Naive thymus-derived CD4-positive, alpha-beta T cell (primary cell): ENCODE measurements at regions not wholly inside any gene's neighbourhood (a gene's known extent, or its start where the extent isn't known, plus 50 kb on each side); places are given as distances from the start of the nearest gene placed in this dataset.

Experiments used
- ATAC-seq: fragments of 150-1000 bp; cut with Tn5 transposase; 2 replicates; pipeline ENCODE4 v1.10.0; 2021; ENCODE audit warnings: mild to moderate bottlenecking, moderate library complexity
- CTCF ChIA-PET: fragments of 350-600 bp; sonication (Branson Sonifier 250); formaldehyde crosslinking; loops from one replicate; lab custom pipeline; 2021; ENCODE audit warnings: antibody characterized with exemption; lab: Charles Lee
- POLR2A ChIA-PET: fragments of 350-600 bp; sonication (Branson Sonifier 250); formaldehyde crosslinking; loops from one replicate; lab custom pipeline; 2021; ENCODE audit warnings: antibody characterized with exemption, inconsistent platforms; lab: Charles Lee
- DNase-seq, 9 donors: peaks; one replicate each; pipeline versions ENCODE4 v3.0.0 to v3.0.0-alpha.2; 2020 to 2022; ENCODE audit warnings: mixed read lengths in 1 of 9
- H3K27ac ChIP-seq: one replicate; pipeline ENCODE4 v1.7.0; 2013; ENCODE audit warnings: mild to moderate bottlenecking, low read depth, low read length, moderate library complexity
- H3K27me3 ChIP-seq, 2 donors: one replicate each; pipeline ENCODE4 v1.7.0; 2013; ENCODE audit warnings: low read length in 2 of 2, mild to moderate bottlenecking in 2 of 2, moderate library complexity in 2 of 2; ENCODE audit not compliant: control insufficient read depth in 2 of 2, insufficient read depth in 2 of 2
- H3K36me3 ChIP-seq, 3 experiments: 1 replicate in 2 of 3; 2 replicates in 1 of 3; pipeline ENCODE4 v1.7.0; 2013; ENCODE audit warnings: low read length in 3 of 3, mild to moderate bottlenecking in 3 of 3, moderate library complexity in 1 of 3; ENCODE audit not compliant: insufficient read depth in 3 of 3, control insufficient read depth in 2 of 3
- H3K4me1 ChIP-seq, 2 donors: one replicate each; pipeline ENCODE4 v1.7.0; 2013; ENCODE audit warnings: low read length in 2 of 2, mild to moderate bottlenecking in 2 of 2, moderate library complexity in 1 of 2; ENCODE audit not compliant: control insufficient read depth in 2 of 2, insufficient read depth in 2 of 2
- H3K4me3 ChIP-seq: 2 replicates; pipeline ENCODE4 v1.7.0; 2013; ENCODE audit warnings: mild to moderate bottlenecking, low read length
- H3K9me3 ChIP-seq, 3 experiments: 1 replicate in 2 of 3; 2 replicates in 1 of 3; pipeline ENCODE4 v1.7.0; 2013; ENCODE audit warnings: low read length in 3 of 3; ENCODE audit not compliant: control insufficient read depth in 2 of 3
- H3K27ac Mint-ChIP-seq, 9 donors: one replicate each; pipeline ENCODE4 v1.8.0; 2020 to 2022; ENCODE audit warnings: mixed read lengths in 9 of 9, mild to moderate bottlenecking in 8 of 9, moderate library complexity in 5 of 9, inconsistent platforms in 2 of 9
- H3K27me3 Mint-ChIP-seq, 5 donors: one replicate each; pipeline ENCODE4 v1.8.0; 2021 to 2022; ENCODE audit warnings: mixed read lengths in 5 of 5, mild to moderate bottlenecking in 1 of 5
- H3K36me3 Mint-ChIP-seq, 5 donors: one replicate each; pipeline ENCODE4 v1.8.0; 2020 to 2022; ENCODE audit warnings: mixed read lengths in 5 of 5, mild to moderate bottlenecking in 3 of 5, inconsistent platforms in 1 of 5
- H3K4me1 Mint-ChIP-seq, 7 donors: one replicate each; pipeline ENCODE4 v1.8.0; 2020 to 2022; ENCODE audit warnings: mixed read lengths in 7 of 7, mild to moderate bottlenecking in 3 of 7, inconsistent platforms in 1 of 7
- H3K4me3 Mint-ChIP-seq, 10 donors: one replicate each; pipeline ENCODE4 v1.8.0; 2020 to 2022; ENCODE audit warnings: mild to moderate bottlenecking in 10 of 10, mixed read lengths in 10 of 10, moderate library complexity in 6 of 10, inconsistent platforms in 2 of 10
- H3K9me3 Mint-ChIP-seq, 11 donors: one replicate each; pipeline ENCODE4 v1.8.0; 2020 to 2022; ENCODE audit warnings: mixed read lengths in 11 of 11, mild to moderate bottlenecking in 4 of 11, inconsistent platforms in 1 of 11, moderate library complexity in 1 of 11
- intact Hi-C, 2 donors: fragments of 100-400 bp; cut with micrococcal nuclease; formaldehyde crosslinking; loops; one replicate each; pipeline ENCODE4 v1.15.1; 2023

DNA sequence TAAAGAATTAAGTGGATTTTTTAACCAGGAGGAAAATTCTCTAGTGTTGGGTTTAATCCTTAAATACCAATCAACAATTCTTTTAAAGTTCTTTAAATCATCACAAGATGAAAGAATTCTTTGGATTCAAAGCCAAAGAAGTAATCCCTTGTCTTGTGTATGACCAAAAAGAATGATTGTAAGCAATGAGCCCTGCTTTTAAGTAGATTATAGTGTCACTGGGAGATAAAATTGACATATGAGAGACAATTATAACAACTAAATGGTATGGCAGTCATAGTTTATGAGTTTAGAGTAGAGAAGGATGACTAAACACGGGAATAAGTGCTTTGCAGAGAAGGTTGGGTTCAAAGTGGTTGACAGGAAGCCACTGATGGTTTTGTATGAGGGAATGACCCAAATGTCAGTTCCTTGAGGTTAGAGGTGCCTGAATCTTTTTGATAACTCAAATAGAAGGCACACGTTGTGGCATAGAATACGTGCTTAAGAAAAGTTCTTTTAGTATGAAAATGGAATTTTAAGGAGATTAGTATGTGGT, 199.6 kb upstream of the TCF4 start:
- POLR2A ChIA-PET = no interaction called here
- Histone ChIP-seq H3K9me3 (no peaks in the 10 kb centered on the region), H3K4me1 (no peaks in the 10 kb centered on the region), H3K27me3 (no peaks in the 10 kb centered on the region), H3K4me3 (no peak overlapping the region), H3K36me3 (no peaks in the 10 kb centered on the region), H3K27ac (no peak overlapping the region)
- intact Hi-C loops = loop anchor here in 1 of 2 donors (10.0 kb wide), 1 partner anchor 57 kb away; no protein-coding TSS in a partner anchor
- ATAC-seq = no peak
- Mint-ChIP-seq H3K4me3 (no peak overlapping the region), H3K9me3 (peaks cover 0 to 7% (median 2%) of the 10 kb centered on the region in 11 donors), H3K27me3 (peaks cover 3 to 14% (median 13%) of the 10 kb centered on the region in 5 donors), H3K4me1 (no peaks in the 10 kb centered on the region), H3K27ac (no peak overlapping the region), H3K36me3 (peaks cover 0 to 5% (median 0%) of the 10 kb centered on the region in 5 donors)
- CTCF ChIA-PET = no interaction called here
- DNase-seq = no peak

DNA sequence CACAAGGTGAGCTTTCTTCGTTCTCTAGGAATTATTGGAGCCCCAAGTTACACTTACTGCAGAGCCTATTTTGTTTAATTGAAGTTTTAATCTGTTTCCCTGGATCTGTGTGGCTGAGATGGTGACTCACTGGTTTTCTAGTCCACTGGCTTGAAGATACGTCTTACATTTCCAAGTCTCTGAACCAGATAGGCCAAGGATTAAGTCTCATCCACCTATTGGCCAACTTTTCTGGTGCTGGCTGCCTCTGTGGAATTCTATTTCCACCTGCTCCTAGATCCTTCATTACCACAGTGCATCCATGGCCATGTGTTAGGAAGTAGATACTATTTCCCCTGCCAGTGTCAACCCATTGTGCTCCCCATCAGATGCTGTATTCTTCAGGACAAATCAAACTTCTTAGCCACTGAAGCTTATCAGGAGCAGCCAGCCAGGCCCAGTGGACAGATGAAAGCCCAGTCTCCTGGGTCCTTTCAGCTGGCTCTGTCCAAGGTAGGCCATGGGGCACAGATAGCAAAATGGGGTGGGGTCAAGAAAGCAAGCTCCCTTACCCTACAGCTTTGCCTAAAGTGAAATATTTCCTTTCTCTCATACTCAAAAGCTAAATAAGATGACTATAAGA, 198.8 kb upstream of the TCF4 start:
- CTCF ChIA-PET = no interaction called here
- H3K4me3 Mint-ChIP-seq = no peak overlapping the region
- H3K36me3 Mint-ChIP-seq = peaks cover 0 to 5% (median 0%) of the 10 kb centered on the region in 5 donors
- H3K9me3 Mint-ChIP-seq = peaks cover 0 to 5% (median 2%) of the 10 kb centered on the region in 11 donors
- POLR2A ChIA-PET = no interaction called here
- H3K27me3 Mint-ChIP-seq = peaks cover 3 to 20% (median 14%) of the 10 kb centered on the region in 5 donors
- Histone ChIP-seq H3K4me1 (no peaks in the 10 kb centered on the region), H3K4me3 (no peak overlapping the region), H3K9me3 (no peaks in the 10 kb centered on the region), H3K27me3 (no peaks in the 10 kb centered on the region), H3K27ac (no peak overlapping the region), H3K36me3 (no peaks in the 10 kb centered on the region)
- no peaks in the 10 kb centered on the region for H3K4me1 Mint-ChIP-seq
- DNase-seq (no peak), ATAC-seq (no peak)
- intact Hi-C loops = loop anchor here in 1 of 2 donors (10.0 kb wide), 1 partner anchor 58 kb away; no protein-coding TSS in a partner anchor
- no peak overlapping the region for H3K27ac Mint-ChIP-seq

DNA sequence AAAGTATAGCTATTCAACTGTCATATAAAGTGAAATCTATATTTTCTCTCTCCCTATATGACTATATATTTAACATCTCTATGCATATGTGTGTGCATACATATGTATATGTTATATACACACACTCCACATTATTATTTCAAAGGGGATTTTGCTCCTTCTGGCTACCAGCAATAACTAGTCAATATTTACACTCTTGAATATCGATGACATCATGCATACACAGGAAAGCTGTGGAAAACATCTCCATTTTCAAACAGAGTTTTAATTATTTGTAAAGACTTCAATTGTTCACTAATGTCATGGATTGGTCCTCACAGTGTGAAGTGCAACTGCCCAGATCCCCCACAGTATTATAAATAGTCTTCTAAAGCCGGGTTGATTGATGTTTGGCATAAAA, 195.9 kb upstream of the TCF4 start:
- Mint-ChIP-seq H3K27ac (no peak overlapping the region), H3K4me3 (no peak overlapping the region), H3K4me1 (peaks cover 0 to 16% (median 6%) of the 10 kb centered on the region in 7 donors), H3K27me3 (peaks cover 22 to 41% (median 36%) of the 10 kb centered on the region in 5 donors), H3K36me3 (peaks cover 0 to 8% (median 0%) of the 10 kb centered on the region in 5 donors), H3K9me3 (peaks cover 0 to 11% (median 2%) of the 10 kb centered on the region in 11 donors)
- ChIA-PET CTCF (no interaction called here), POLR2A (no interaction called here)
- no peak for ATAC-seq
- H3K9me3 ChIP-seq = no peaks in the 10 kb centered on the region
- no peak overlapping the region for H3K27ac ChIP-seq
- no peak for DNase-seq
- H3K4me1 ChIP-seq = no peaks in the 10 kb centered on the region
- intact Hi-C loops = loop anchor here in 1 of 2 donors (10.0 kb wide), 1 partner anchor 61 kb away; no protein-coding TSS in a partner anchor
- H3K36me3 ChIP-seq = no peaks in the 10 kb centered on the region
- H3K27me3 ChIP-seq = no peaks in the 10 kb centered on the region
- H3K4me3 ChIP-seq = no peak overlapping the region

GRCh38 chr18:55781481-55781957, 193.5 kb upstream of the TCF4 start:
- ATAC-seq = no peak
- intact Hi-C loops = loop anchor here in 1 of 2 donors (10.0 kb wide), 1 partner anchor 63 kb away; no protein-coding TSS in a partner anchor
- POLR2A ChIA-PET = no interaction called here
- H3K9me3 ChIP-seq = no peaks in the 10 kb centered on the region
- Mint-ChIP-seq H3K4me1 (peaks cover 0 to 19% (median 10%) of the 10 kb centered on the region in 7 donors), H3K27ac (no peak overlapping the region), H3K4me3 (peak overlapping the region in 2 of 10 donors; percentile 32 to 36), H3K9me3 (peaks cover 0 to 11% (median 0%) of the 10 kb centered on the region in 11 donors), H3K27me3 (peaks cover 36 to 58% (median 51%) of the 10 kb centered on the region in 5 donors), H3K36me3 (peaks cover 0 to 8% (median 0%) of the 10 kb centered on the region in 5 donors)
- no peaks in the 10 kb centered on the region for H3K4me1 ChIP-seq
- no peaks in the 10 kb centered on the region for H3K36me3 ChIP-seq
- no peaks in the 10 kb centered on the region for H3K27me3 ChIP-seq
- no peak for DNase-seq
- H3K4me3 ChIP-seq = no peak overlapping the region
- CTCF ChIA-PET = no interaction called here
- H3K27ac ChIP-seq = no peak overlapping the region

DNA sequence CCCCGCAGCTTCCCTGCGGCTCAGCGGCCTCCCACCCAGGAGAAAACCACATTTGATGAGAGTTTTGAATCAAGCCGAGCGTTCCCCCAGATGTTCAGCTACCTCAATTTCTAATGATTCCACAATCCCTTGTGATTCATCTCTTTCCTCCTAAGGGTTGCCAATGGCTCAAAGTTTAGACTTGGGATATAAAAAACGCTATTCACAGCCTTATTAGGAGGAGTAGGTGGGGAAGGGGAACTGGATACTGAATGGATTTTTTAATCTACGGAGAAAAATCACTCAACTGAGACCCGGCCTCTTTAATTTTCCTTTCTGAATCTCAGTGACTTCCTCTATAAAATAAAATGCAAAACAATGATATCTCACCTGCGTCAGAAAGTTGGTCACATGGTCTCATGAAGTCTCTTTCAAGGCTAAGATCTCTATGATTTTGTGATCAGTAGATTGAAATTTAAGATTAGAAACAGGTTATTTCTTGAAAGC, 192.6 kb upstream of the TCF4 start:
- peak in 1 of 9 donors; percentile 9 for DNase-seq
- Histone ChIP-seq H3K36me3 (no peaks in the 10 kb centered on the region), H3K9me3 (no peaks in the 10 kb centered on the region), H3K4me3 (no peak overlapping the region), H3K27me3 (no peaks in the 10 kb centered on the region), H3K27ac (no peak overlapping the region), H3K4me1 (no peaks in the 10 kb centered on the region)
- peaks cover 0 to 11% (median 0%) of the 10 kb centered on the region in 11 donors for H3K9me3 Mint-ChIP-seq
- H3K27me3 Mint-ChIP-seq = peaks cover 40 to 58% (median 53%) of the 10 kb centered on the region in 5 donors
- ChIA-PET CTCF (no interaction called here), POLR2A (no interaction called here)
- H3K27ac Mint-ChIP-seq = no peak overlapping the region
- ATAC-seq = no peak
- intact Hi-C loops = loop anchor here in 1 of 2 donors (10.0 kb wide), 1 partner anchor 64 kb away; no protein-coding TSS in a partner anchor
- peak overlapping the region in 5 of 10 donors; percentile 27 to 59 (median 54) for H3K4me3 Mint-ChIP-seq
- peaks cover 0 to 8% (median 0%) of the 10 kb centered on the region in 5 donors for H3K36me3 Mint-ChIP-seq
- H3K4me1 Mint-ChIP-seq = peaks cover 0 to 19% (median 10%) of the 10 kb centered on the region in 7 donors

DNA sequence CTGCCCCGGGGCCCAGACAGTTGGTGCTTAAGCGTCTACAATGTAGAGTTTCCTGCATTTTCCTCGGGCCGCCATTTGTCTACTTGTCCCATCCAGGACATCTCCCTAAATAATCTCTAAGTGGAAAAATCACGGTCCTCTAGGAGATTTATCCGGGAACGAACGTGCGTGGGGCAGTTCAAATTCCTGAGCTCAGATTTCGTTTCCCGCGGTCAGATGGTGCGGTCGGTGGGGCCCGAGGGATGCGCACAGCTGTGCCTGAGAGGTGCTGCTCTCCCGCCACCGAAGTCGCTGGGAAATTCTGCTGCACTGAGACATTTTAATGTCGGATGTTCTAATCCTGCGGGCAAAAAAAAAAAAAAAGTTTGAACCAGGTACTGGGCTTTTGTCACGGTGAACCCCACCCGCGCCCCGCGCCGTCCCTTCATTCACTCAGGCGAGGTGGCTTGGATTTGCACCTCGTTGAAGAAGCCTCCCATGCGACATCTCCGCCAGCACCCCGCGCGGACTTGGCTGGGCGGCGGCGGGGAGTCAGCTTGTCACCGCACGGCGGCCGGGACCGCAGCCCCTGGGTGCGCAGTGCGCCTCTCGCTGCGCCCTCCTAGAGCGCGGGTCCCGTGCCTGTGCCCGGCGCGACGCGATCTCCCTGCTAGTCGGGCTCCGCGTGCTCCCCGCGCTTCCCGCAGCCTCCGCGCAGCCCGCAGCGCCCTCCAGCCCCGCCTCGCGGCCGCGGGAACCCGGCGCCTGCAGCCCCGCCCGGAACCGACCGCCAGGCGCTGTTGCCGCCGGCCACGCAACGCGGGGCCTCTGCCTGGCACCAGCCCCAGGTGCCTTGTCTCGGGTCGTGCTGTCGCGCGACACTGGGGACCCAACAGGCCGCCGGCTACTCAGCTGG, 191.9 kb upstream of the TCF4 start:
- peak in 2 of 9 donors; percentile 6 to 23 for DNase-seq
- Mint-ChIP-seq H3K4me1 (peaks cover 0 to 19% (median 10%) of the 10 kb centered on the region in 7 donors), H3K9me3 (peaks cover 0 to 11% (median 0%) of the 10 kb centered on the region in 11 donors), H3K4me3 (peak overlapping the region in 9 of 10 donors; percentile 14 to 63 (median 54)), H3K27me3 (peaks cover 43 to 58% (median 53%) of the 10 kb centered on the region in 5 donors), H3K27ac (no peak overlapping the region), H3K36me3 (peaks cover 0 to 8% (median 0%) of the 10 kb centered on the region in 5 donors)
- Histone ChIP-seq H3K27me3 (no peaks in the 10 kb centered on the region), H3K27ac (no peak overlapping the region), H3K4me3 (no peak overlapping the region), H3K4me1 (no peaks in the 10 kb centered on the region), H3K9me3 (no peaks in the 10 kb centered on the region), H3K36me3 (no peaks in the 10 kb centered on the region)
- POLR2A ChIA-PET = no interaction called here
- ATAC-seq = peak; percentile 39
- intact Hi-C loops = loop anchor here in 1 of 2 donors (10.0 kb wide), 1 partner anchor 65 kb away; no protein-coding TSS in a partner anchor
- CTCF ChIA-PET = interaction anchor here (0.6 kb wide), 1 partner anchor 15 kb away, joined by 3 read pairs; no protein-coding TSS in a partner anchor
